ENCODE measurements at regions not wholly inside any gene's neighbourhood (a gene's known extent, or its start where the extent isn't known, plus 50 kb on each side); places are given as distances from the start of the nearest gene placed in this dataset.

DNA sequence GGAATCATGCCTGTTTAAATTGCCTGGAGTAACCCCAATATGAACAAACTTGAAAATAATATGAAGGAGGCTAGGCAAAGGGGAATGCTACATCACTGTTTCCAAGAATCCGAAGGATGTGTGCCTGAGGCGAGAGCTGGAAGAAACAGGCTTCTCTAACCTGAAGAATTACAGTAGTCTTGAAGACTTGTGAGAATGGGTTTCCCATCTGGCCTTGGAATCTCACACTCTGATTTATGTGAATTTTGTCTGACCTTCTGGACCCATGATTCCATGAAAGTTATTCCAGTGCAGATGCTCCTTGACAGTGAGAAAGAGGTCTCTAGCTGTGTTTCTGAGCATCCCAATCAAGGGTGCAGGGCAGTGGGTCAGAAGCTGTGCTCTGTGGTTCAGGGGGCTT, 122.1 kb upstream of the PARP11 start (continued):
- TF ChIP-seq ZSCAN29 (IDR thresholded peaks at IDR 0.05): no peak
- TF ChIP-seq, protein P1, sequence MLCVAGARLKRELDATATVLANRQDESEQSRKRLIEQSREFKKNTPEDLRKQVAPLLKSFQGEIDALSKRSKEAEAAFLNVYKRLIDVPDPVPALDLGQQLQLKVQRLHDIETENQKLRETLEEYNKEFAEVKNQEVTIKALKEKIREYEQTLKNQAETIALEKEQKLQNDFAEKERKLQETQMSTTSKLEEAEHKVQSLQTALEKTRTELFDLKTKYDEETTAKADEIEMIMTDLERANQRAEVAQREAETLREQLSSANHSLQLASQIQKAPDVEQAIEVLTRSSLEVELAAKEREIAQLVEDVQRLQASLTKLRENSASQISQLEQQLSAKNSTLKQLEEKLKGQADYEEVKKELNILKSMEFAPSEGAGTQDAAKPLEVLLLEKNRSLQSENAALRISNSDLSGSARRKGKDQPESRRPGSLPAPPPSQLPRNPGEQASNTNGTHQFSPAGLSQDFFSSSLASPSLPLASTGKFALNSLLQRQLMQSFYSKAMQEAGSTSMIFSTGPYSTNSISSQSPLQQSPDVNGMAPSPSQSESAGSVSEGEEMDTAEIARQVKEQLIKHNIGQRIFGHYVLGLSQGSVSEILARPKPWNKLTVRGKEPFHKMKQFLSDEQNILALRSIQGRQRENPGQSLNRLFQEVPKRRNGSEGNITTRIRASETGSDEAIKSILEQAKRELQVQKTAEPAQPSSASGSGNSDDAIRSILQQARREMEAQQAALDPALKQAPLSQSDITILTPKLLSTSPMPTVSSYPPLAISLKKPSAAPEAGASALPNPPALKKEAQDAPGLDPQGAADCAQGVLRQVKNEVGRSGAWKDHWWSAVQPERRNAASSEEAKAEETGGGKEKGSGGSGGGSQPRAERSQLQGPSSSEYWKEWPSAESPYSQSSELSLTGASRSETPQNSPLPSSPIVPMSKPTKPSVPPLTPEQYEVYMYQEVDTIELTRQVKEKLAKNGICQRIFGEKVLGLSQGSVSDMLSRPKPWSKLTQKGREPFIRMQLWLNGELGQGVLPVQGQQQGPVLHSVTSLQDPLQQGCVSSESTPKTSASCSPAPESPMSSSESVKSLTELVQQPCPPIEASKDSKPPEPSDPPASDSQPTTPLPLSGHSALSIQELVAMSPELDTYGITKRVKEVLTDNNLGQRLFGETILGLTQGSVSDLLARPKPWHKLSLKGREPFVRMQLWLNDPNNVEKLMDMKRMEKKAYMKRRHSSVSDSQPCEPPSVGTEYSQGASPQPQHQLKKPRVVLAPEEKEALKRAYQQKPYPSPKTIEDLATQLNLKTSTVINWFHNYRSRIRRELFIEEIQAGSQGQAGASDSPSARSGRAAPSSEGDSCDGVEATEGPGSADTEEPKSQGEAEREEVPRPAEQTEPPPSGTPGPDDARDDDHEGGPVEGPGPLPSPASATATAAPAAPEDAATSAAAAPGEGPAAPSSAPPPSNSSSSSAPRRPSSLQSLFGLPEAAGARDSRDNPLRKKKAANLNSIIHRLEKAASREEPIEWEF (IDR thresholded peaks at IDR 0.05; ENCODE audit: insufficient replicate concordance, low read depth, low read length): no peak

DNA sequence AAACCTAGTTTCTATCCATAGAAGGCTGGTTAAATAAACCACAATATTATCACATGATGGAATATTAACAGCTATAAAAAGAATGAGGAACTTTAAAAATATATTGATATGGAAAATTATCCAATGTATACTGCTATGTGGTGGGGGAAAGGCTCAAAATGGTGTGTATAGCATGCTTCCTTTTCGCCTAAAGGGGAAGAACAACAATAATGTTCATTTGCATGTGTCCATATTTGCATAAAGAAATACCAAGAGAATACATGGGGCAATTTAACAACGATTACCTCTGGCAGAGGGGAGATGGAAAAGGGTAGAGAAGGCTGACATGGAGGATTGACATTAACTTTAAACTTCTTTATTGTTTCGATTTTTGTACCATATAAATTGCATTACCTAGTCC, 121.3 kb upstream of the PARP11 start:
- H3K4me3 ChIP-seq: no peak overlapping the region
- no peaks in the 10 kb centered on the region; a peak in 1 of 4 replicates for H3K27me3 ChIP-seq (replicated peaks in 1 of 2; ENCODE audit: control insufficient read depth in 2 of 2, insufficient read depth in 2 of 2, low read length in 1 of 2)
- FAIRE-seq: no peak
- DNase-seq (ENCODE audit: low read depth, low spot score): no peak
- no peak overlapping the region for H3K9ac ChIP-seq (ENCODE audit: control insufficient read depth, insufficient read depth, low read length)
- ChIA-PET RAD21 (ENCODE audit: unreplicated experiment) (interaction anchor here (1.0 to 1.8 kb wide), 4 partner anchors 121 to 537 kb away, joined by 3 to 11 read pairs (median 5); no protein-coding TSS in a partner anchor), SMC1A (ENCODE audit: uncharacterized antibody, unreplicated experiment) (interaction anchor here (0.7 to 11.2 kb wide), 8 partner anchors 10 to 328 kb away, joined by 3 to 91 read pairs (median 4); no protein-coding TSS in a partner anchor), CTCF (interaction anchor here (0.7 to 9.7 kb wide), 10 partner anchors 13 to 427 kb away, joined by 3 to 61 read pairs (median 6); no protein-coding TSS in a partner anchor), POLR2A (interaction anchor here (0.7 to 1.0 kb wide), 2 partner anchors 91 to 282 kb away, joined by 3 read pairs; no protein-coding TSS in a partner anchor)
- BruUV-seq (replicated peaks): no TSS peak
- no peak overlapping the region for H3K4me2 ChIP-seq (ENCODE audit: control insufficient read depth, insufficient read depth)
- no peak for TF ChIP-seq RCOR1 (conservative IDR thresholded peaks at IDR 0.05; ENCODE audit: low read depth, low read length)
- no peak for TF ChIP-seq TCF12 (IDR thresholded peaks at IDR 0.05; ENCODE audit: low read depth, low read length)
- no peak for TF ChIP-seq RUNX3 (IDR thresholded peaks at IDR 0.05; ENCODE audit: low read length)
- TF ChIP-seq, protein P2, sequence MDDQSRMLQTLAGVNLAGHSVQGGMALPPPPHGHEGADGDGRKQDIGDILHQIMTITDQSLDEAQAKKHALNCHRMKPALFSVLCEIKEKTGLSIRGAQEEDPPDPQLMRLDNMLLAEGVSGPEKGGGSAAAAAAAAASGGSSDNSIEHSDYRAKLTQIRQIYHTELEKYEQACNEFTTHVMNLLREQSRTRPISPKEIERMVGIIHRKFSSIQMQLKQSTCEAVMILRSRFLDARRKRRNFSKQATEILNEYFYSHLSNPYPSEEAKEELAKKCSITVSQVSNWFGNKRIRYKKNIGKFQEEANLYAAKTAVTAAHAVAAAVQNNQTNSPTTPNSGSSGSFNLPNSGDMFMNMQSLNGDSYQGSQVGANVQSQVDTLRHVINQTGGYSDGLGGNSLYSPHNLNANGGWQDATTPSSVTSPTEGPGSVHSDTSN (IDR thresholded peaks at IDR 0.05; ENCODE audit: insufficient replicate concordance, low read depth, low read length): no peak
- no peak for TF ChIP-seq KDM1A (IDR thresholded peaks at IDR 0.05; ENCODE audit: borderline replicate concordance)
- TF ChIP-seq ETV6 (conservative IDR thresholded peaks at IDR 0.05 in 1 of 2, IDR thresholded peaks at IDR 0.05 in 1 of 2; ENCODE audit: borderline replicate concordance in 1 of 2, low read depth in 1 of 2): no peak
- TF ChIP-seq HDGF (IDR thresholded peaks at IDR 0.05): no peak
- TF ChIP-seq, protein P3, sequence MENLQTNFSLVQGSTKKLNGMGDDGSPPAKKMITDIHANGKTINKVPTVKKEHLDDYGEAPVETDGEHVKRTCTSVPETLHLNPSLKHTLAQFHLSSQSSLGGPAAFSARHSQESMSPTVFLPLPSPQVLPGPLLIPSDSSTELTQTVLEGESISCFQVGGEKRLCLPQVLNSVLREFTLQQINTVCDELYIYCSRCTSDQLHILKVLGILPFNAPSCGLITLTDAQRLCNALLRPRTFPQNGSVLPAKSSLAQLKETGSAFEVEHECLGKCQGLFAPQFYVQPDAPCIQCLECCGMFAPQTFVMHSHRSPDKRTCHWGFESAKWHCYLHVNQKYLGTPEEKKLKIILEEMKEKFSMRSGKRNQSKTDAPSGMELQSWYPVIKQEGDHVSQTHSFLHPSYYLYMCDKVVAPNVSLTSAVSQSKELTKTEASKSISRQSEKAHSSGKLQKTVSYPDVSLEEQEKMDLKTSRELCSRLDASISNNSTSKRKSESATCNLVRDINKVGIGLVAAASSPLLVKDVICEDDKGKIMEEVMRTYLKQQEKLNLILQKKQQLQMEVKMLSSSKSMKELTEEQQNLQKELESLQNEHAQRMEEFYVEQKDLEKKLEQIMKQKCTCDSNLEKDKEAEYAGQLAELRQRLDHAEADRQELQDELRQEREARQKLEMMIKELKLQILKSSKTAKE (IDR thresholded peaks at IDR 0.05; ENCODE audit: low read depth, poor library complexity, severe bottlenecking): no peak
- in situ Hi-C loops (cut with MboI) (loop anchor here (5.0 kb wide), 1 partner anchor 283 kb away; no protein-coding TSS in a partner anchor), intact Hi-C loops (cut with micrococcal nuclease; ENCODE audit: unreplicated experiment) (loop anchor here (10.0 kb wide), 1 partner anchor 530 kb away; no protein-coding TSS in a partner anchor)
- no peaks in the 10 kb centered on the region for H4K20me1 ChIP-seq (ENCODE audit: control insufficient read depth, insufficient read depth)
- ATAC-seq: no peak
- no peaks in the 10 kb centered on the region for H3K36me3 ChIP-seq (ENCODE audit: control insufficient read depth in 2 of 2, insufficient read depth in 2 of 2, low read length in 1 of 2)
- no peaks in the 10 kb centered on the region for H3K79me2 ChIP-seq (ENCODE audit: control insufficient read depth, insufficient read depth, low read length)
- H2AFZ ChIP-seq (ENCODE audit: control insufficient read depth, low read depth, low read length): no peak overlapping the region
- no peaks in the 10 kb centered on the region for H3K4me1 ChIP-seq (ENCODE audit: control insufficient read depth, insufficient read depth, low read length)
- H3K9me3 ChIP-seq (replicated peaks; ENCODE audit: control insufficient read depth, insufficient read depth, low read length): no peaks in the 10 kb centered on the region
- H3K27ac ChIP-seq (ENCODE audit: control insufficient read depth, insufficient read depth): no peak overlapping the region
- 4% methylated on average over 3 of the region's 3 CpGs for WGBS (ENCODE audit: insufficient coverage, insufficient replicate concordance, low lambda C conversion rate, missing lambda C conversion rate)
